ENCODE measurements at regions not wholly inside any gene's neighbourhood (a gene's known extent, or its start where the extent isn't known, plus 50 kb on each side); places are given as distances from the start of the nearest gene placed in this dataset.

DNA sequence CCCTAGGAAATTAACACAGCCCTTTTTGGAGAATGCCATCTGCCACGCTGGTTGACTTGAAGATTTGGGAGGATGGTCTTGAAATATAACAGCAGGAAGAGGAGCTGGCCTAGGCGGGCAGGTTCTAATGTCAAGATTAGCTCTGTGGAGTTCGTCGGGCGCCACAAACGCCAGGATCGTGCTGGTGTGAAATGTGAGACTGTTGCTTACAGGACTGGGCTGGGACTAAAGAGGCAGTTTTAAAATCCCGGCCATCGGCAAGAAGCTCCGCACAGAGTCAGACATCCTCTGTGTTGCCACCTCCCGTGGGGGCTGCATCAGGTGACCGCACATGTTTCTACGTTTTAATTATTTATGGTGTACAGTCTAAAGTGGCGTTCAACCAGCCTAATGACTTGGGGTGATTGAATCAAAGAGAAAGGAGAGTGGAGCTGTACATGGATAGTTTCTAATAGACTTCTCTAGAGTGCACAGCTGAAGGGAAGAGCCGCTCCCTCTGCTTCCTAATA, 99.4 kb upstream of the BCL11A start:
- Mint-ChIP-seq H3K9me3 (ENCODE audit: low read depth) (no peaks in the 10 kb centered on the region), H3K36me3 (ENCODE audit: low read depth) (no peaks in the 10 kb centered on the region), H3K27ac (ENCODE audit: unreplicated experiment) (no peak overlapping the region), H3K27me3 (ENCODE audit: low read depth) (peaks cover 42% of the 10 kb centered on the region), H3K4me3 (ENCODE audit: unreplicated experiment) (no peak overlapping the region), H3K4me1 (ENCODE audit: low read depth) (no peaks in the 10 kb centered on the region)
- no peak for DNase-seq (ENCODE audit: low spot score)
- TF ChIP-seq, protein P1, sequence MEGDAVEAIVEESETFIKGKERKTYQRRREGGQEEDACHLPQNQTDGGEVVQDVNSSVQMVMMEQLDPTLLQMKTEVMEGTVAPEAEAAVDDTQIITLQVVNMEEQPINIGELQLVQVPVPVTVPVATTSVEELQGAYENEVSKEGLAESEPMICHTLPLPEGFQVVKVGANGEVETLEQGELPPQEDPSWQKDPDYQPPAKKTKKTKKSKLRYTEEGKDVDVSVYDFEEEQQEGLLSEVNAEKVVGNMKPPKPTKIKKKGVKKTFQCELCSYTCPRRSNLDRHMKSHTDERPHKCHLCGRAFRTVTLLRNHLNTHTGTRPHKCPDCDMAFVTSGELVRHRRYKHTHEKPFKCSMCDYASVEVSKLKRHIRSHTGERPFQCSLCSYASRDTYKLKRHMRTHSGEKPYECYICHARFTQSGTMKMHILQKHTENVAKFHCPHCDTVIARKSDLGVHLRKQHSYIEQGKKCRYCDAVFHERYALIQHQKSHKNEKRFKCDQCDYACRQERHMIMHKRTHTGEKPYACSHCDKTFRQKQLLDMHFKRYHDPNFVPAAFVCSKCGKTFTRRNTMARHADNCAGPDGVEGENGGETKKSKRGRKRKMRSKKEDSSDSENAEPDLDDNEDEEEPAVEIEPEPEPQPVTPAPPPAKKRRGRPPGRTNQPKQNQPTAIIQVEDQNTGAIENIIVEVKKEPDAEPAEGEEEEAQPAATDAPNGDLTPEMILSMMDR (IDR thresholded peaks at IDR 0.05): no peak

DNA sequence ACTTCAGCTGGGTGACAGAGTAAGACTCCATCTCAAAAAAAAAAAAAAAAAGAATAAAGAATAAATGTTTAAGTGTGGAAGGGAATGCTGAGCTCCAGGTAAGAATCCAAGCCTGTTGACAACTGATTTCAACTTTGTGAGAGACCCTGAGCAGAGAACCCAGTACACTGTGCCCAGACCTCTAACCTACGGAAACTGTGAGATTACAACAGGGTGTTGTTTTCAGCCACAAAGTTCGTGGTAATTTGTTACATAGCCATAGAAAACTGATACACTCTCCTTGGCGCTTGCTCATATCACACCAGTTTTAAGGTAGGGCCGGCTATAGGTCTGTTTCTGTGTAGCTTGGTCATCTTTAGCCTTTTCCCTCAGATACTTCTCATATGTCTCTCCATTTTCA, 98.4 kb upstream of the PAPOLG start:
- H3K27ac Mint-ChIP-seq (ENCODE audit: unreplicated experiment): no peak overlapping the region
- peaks cover 33% of the 10 kb centered on the region for H3K27me3 Mint-ChIP-seq (ENCODE audit: low read depth)
- H3K36me3 Mint-ChIP-seq (ENCODE audit: low read depth): no peaks in the 10 kb centered on the region
- H3K4me3 Mint-ChIP-seq (ENCODE audit: unreplicated experiment): no peak overlapping the region
- no peak for DNase-seq (ENCODE audit: low spot score)
- TF ChIP-seq, protein P1 (IDR thresholded peaks at IDR 0.05): no peak
- H3K9me3 Mint-ChIP-seq (ENCODE audit: low read depth): no peaks in the 10 kb centered on the region
- no peaks in the 10 kb centered on the region for H3K4me1 Mint-ChIP-seq (ENCODE audit: low read depth)

DNA sequence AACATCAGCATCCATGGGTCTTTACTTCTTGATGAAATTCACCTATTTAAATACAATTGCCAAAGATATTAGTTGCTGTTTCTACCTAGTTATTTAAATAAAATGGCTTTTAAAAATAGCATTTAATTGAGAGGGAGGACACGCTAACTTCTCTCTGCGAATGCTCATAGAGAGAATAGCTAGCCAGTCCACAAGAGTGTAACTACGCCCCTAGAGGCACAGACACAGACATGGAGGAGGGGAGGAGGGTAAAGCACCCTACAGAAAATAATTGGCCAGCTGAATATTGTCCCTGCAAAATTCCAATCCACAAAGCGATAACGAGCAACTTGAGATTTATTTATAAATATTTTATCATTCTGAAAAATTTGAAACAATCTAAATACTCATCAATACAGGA, 97.0 kb upstream of the PAPOLG start:
- Mint-ChIP-seq H3K9me3 (ENCODE audit: low read depth) (peaks cover 12% of the 10 kb centered on the region), H3K4me1 (ENCODE audit: low read depth) (no peaks in the 10 kb centered on the region), H3K4me3 (ENCODE audit: unreplicated experiment) (no peak overlapping the region), H3K27ac (ENCODE audit: unreplicated experiment) (no peak overlapping the region), H3K36me3 (ENCODE audit: low read depth) (no peaks in the 10 kb centered on the region), H3K27me3 (ENCODE audit: low read depth) (peaks cover 21% of the 10 kb centered on the region)
- TF ChIP-seq, protein P1 (IDR thresholded peaks at IDR 0.05): peak; percentile 11
- no peak for DNase-seq (ENCODE audit: low spot score)

DNA sequence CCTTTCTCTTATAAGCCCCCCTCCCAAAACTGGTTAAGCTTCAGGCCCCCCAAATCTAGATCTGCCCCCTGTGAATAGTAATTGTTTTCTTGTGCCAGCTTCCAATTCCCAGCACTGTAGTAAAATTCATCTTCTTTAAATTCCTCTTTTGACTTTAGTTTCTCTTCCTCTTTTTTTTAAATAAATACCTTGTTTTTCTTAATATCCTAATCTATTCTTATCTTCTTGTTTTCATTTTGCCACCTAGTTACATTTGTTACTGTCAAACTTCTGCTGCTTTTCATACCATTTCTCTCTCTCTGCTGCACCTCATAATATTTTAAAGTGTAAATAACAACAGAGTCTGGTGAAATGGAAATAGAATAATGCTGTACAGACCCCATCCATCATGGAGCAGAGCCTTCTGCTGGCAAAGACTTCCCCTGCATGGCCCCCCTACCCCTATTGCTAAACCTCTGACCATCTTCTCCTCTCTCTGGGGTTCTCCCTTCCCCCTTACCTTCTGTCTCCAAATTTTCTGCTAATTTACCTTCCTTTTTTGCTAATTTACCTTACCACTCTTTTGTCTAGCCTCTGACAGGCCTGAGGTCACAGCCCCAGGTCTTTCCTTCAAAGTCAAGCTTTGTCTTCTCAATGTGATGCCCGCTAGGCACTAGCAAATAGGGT, 94.9 kb upstream of the PAPOLG start:
- Mint-ChIP-seq H3K9me3 (ENCODE audit: low read depth) (peaks cover 17% of the 10 kb centered on the region), H3K4me1 (ENCODE audit: low read depth) (no peaks in the 10 kb centered on the region), H3K27ac (ENCODE audit: unreplicated experiment) (no peak overlapping the region), H3K27me3 (ENCODE audit: low read depth) (peaks cover 17% of the 10 kb centered on the region), H3K36me3 (ENCODE audit: low read depth) (peaks cover 1% of the 10 kb centered on the region), H3K4me3 (ENCODE audit: unreplicated experiment) (no peak overlapping the region)
- DNase-seq (ENCODE audit: low spot score): no peak
- TF ChIP-seq, protein P1 (IDR thresholded peaks at IDR 0.05): no peak

DNA sequence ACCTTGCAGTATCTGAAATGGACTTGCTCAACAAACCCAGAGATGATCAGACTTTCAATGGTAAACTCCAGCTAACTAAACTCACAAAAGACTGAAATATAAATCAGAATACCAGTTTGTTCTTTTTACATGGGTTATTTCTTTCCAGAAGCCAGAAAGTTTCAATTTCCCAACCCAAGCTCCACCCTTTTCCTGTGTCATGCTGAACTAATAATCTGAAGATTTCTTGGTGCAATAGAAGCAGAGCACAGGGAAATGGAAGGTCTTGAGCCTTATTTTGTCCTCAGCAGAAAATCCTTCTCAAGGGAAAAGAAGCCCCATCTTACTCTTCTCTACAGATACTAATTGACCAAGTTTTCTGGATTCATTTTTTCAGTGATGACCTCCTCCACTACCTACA, 93.3 kb upstream of the PAPOLG start:
- TF ChIP-seq, protein P1 (IDR thresholded peaks at IDR 0.05): no peak
- Mint-ChIP-seq H3K9me3 (ENCODE audit: low read depth) (peaks cover 17% of the 10 kb centered on the region), H3K27ac (ENCODE audit: unreplicated experiment) (no peak overlapping the region), H3K36me3 (ENCODE audit: low read depth) (peaks cover 1% of the 10 kb centered on the region), H3K27me3 (ENCODE audit: low read depth) (peaks cover 15% of the 10 kb centered on the region), H3K4me1 (ENCODE audit: low read depth) (no peaks in the 10 kb centered on the region), H3K4me3 (ENCODE audit: unreplicated experiment) (no peak overlapping the region)
- DNase-seq (ENCODE audit: low spot score): no peak
